GM18873 (cell line): ENCODE measurements at regions not wholly inside any gene's neighbourhood (a gene's known extent, or its start where the extent isn't known, plus 50 kb on each side); places are given as distances from the start of the nearest gene placed in this dataset.
"Not testable (repeated sequence)": the region's sequence is repeated elsewhere in the genome, so short reads cannot be mapped to it uniquely, and the experiment has no call there.

Experiments
- ATAC-seq: cut with Tn5 transposase; IDR thresholded peaks from one replicate; pipeline ENCODE4 v1.9.1; 2021; ENCODE audit warnings: mild to moderate bottlenecking, moderate library complexity, moderate number of reproducible peaks; ENCODE audit not compliant: unreplicated experiment, low FRiP score

DNA sequence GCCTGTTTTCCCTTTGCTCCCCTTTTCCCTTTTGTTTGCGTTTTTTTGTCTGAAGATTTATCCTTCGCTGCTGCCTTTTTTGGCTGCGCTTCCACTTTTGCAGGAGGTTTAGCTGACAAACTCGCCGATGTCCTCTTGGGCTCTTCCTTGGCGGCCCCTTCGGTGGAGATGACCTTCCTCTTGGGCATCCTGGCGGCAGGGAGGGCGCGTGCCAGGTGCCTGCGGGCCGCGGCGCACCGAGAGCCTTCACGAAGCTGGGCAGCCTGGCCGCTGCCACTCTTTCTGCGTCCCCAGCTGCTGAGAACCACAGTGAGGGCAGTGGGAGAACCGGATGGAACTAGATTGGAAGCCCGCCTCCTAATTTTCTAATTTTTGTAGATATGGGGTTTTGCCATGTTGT lies 197.1 kb upstream of the C2CD4B start:
- no peak for ATAC-seq

DNA sequence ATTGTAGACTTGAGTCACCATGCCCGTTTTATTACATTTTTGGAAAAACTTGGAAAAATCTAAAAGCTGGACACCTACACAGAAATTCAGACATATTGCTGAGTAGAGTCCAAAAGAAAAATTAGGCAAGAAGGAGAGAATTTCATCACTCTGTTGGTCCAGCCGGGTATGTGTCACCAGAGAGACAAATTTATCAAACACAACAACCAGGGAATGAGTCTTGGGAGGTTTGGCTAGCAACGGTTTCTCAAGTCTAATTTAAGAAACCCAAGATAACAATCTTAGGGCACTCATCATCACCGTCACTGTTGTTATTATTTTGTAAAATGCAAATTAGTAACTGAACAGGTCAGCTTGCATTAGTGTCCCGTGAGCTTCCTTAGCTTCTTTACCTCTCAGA lies 197.5 kb upstream of the C2CD4B start:
- ATAC-seq: no peak

DNA sequence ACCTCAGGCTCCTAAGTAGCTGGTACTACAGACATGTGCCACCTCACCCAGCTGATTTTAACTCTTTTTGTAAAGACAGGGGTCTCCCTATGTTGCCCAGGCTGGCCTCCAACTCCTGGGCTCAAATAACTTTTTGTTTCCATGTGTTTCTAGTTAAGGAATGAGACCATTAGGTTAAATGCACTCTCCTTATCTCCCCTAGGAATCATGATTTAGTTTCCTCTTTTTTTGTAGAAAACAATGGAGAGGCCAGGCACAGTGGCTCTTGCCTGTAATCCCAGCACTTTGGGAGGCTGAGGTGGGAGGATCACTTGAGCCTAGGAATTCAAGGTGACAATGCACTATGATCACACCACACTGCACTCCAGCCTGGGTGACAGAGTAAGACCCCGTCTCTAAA lies 198.8 kb upstream of the C2CD4B start:
- no peak for ATAC-seq

DNA sequence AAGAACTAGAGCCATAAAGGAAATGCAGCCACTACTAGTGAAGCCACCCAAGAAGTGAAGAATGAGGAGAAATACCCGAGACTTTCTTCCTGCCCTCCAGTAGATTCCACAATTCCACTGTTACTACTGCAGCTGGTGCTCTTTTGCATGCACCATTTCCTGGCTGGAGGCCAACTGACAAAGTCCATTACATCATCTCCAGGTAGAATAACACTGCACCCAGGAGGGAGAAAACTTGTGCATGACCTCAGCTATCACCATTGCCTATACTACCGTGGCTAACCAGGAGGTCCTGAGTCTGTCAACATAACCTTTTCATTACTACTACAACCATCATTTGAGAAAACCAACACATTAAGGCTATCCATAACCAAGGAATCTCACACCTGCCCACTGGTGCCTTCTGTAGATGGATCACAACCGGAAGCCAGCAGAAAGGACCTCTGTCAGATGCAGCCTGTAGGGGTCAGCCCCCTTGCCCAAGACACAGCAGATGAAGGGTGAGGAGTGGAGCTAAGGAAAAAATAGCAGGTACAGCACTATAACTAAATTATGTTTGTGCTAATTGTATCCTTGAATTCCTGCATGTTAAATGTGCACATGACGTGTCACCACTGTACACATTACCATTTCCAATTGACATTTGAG lies 200.8 kb upstream of the C2CD4B start:
- ATAC-seq: no peak

DNA sequence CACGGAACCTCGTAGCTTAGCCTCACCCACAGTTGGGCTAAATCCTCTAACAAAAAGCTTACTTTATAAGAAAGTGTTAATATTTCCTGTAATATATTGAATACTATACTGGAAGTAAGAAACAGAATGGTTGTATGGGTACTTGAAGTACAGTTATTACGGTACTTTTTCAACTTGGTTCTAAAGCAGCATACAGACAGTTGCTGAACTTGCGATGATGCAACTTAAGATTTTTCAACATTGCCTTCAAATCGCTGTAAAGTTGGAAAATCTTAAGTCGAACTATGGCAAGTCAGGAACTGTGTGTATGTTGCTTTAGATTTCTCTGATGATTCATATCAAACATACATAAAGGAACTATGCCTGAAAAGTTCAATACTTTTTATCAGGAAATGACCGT lies 204.4 kb upstream of the C2CD4B start:
- ATAC-seq: no peak

DNA sequence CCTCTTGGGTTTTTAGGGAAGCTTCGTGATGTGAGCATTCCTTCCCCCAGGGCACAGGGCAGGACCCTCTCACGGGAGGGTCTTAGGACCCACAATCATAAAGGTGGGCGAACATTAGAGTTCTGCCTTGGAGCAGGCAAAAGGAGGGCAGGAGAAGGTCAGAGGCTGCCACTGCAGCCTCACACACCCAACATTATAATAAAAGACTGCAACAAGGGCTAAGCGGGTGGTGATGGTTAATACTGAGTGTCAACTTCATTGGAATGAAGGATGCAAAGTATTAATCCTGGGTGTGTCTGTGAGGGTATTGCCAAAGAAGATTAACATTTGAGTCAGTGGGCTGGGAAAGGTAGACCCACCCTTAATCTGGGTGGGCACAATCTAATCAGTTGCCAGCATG lies 206.6 kb upstream of the C2CD4B start:
- not testable (repeated sequence) for ATAC-seq

DNA sequence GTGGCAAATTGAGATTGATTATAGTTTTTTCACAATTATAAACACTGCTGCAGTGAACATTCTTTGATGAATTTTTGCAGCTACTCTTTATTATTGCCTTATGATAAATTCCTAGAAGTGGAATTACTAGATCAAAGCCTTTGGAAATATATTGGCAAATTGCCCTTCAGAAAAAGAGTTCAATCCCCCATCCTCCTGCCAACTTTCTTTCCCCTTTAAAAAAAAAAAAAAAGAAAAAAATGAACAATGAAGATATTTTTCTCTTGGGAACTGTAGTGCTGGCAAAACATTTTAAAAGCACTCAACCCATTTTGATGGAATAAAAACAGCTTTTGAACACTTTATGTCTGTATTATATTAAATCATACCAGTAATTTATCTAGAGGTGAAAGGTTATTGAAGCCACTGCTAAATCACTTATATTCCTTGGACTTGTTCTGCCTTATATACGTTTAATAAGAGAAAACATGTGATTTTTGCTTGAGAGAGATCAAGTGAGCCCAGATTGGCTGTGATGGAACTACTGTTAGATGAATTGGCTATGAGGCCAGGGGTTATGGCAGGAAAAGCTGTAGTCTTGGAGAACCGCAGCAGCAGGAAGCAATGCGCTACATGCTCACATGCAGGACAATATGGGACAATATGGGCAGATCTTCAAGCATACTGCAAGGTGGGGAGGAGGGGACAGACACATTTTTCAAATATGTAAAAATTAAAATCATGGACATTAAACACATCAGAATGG lies 212.8 kb upstream of the C2CD4B start:
- no peak for ATAC-seq

DNA sequence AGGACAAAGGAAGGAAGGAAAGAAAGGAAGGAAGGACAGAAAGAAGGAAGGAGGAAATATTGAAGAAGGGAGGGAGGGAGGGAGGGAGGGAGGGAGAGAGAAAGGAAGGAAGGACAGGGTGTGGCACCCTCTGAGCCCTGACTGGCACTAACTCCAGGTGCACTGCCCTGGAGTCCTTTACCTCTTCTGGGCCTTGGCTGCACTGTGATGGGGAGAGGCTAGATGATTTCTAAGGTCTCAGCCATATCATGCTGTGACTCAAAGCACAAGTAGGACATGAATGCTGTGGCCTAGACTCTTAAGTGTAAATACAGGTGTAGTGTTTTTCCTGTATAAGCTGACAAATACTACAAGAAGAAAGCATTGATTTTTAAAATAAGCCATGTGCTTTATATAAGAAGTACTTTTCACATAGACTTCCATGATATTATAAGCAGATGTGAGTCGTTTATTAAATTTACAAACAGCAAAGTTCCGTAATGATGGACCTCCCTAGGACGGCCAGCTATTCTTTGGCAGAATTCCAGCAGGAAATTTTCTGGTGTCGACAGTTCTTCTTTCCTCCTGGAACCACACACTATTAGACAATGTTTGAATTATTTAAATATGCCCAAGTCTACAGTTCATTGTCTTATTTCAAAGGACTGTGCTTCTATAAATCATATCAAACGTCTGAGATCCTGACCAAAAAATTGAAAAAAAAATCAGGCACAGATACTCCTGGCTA lies 213.8 kb upstream of the C2CD4B start:
- ATAC-seq: no peak

DNA sequence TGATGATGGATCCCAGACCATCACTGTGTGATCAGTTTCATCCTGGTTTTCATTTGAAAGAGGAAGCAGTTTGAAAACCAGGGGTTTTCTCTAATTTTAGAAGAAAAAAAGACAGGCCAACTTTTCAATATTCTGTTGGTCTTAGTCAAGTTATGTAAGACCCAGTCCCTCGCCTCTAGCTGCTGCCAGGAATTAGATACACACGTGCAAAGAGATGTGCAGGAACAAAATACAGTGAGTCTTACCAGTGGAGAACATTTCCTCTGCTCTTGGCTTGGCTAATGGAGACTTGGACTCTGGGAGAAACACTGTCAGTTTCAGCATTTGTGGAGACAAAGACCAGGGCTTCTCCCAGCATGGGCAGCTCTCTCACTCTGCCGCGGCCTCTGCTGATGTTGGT lies 214.9 kb upstream of the C2CD4B start:
- ATAC-seq: no peak

DNA sequence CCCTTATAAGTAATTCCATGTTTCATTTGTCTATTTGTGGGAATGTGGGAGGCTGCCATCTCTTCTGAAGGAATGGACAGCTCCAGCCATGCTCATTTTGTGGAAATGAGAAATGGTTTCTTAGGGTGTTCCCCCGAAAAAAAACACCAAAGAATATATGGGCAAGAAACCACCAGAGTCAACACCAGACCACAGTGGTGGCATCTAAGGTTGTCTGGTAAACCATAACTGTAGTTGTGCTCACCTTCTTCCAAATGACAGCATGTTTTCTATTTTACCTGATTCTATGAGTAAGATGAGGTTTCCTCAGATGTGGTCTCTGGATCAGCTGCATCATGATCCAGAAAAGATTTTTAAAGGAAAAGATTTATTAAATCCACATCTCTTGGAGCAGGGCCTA lies 217.0 kb upstream of the C2CD4B start:
- ATAC-seq: no peak

DNA sequence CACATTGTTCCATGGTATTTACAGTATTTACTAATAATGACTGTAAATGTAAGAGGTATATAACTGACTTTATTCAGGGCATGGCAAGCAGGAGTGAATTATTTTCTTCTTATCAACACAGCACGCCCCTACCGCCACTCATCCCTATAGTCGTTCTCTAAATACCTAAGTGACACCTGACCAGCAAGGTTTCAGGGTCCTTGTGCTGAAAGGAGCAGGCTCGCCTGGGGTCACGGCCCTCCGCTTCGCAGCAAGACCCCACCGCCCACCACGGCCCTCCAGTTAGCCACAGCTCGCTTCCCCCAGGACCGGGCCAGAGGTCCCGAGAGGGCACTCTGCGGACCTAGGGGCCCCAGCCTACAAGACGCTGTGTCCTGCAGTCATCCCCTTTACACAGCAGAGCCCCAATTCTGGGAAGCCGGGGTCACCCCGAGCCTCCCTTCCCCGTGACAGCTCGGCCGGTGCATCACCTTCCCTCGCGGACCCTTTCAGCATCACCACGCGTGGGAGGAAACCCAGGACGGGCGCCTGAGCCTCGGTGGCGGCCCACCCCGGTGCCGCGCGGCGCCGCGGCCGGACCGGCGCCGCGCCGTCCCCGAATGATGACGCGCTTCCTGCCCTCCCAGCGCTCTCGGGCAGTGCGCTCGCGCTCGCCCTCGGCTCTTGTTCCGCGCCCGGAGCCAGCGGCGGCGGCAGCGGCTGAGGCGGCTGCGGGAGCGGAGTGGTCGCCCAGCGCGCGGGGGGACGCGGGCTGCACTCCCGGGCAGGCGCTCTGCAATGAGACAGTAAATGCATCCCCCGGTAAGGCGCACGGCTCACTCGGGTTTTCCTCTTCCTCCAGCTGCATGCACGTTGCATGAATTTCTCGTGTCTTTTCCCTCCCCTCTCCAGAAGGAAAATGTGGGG lies 225.1 kb upstream of the C2CD4B start, which contains the start of gene TLN2:
TSS of gene TLN2 (plus strand) at position 666 of the 906 bp plus-strand sequence.
- ATAC-seq: no peak

DNA sequence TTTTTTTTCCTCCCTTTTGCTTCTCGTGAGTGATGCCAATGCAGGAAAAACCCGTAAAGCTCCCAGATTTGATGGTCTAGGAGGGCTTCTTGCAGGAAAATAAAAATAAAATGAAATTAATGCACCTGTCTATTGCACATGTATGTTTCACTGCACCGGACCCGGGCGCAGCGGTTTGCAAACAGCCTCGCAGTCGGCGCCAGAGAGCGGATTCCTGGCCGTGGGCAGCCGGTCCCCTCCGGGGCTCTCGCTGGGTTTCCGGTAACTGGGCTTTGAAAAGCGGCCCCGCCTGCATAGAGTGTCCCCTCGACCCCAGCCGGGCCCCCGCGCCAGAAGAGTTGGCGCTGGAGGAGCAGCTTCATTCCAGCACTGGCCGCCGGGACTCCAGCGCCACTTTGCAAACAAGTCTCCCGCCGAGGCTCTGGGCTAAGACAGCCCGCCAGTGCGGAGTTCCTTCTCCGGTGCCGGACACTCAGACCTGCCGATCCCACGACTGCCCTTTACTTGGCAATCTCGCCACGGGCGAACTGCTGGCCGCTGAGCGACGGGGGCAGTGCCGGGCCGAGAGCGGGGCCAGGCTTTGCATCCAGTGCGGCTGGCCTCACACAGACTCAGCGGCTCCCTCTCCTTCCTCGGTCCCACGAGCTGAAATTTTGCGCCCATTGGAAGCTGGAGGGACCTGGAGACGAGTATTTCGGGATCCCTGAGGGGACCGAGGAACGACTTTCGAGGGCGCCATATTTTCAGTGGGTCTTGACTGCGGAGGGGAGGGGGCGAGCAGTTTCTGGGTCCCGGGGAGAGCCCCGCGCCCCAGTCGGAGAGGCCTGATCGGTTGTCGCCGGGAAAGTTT lies 225.9 kb upstream of the C2CD4B start:
- no peak for ATAC-seq

DNA sequence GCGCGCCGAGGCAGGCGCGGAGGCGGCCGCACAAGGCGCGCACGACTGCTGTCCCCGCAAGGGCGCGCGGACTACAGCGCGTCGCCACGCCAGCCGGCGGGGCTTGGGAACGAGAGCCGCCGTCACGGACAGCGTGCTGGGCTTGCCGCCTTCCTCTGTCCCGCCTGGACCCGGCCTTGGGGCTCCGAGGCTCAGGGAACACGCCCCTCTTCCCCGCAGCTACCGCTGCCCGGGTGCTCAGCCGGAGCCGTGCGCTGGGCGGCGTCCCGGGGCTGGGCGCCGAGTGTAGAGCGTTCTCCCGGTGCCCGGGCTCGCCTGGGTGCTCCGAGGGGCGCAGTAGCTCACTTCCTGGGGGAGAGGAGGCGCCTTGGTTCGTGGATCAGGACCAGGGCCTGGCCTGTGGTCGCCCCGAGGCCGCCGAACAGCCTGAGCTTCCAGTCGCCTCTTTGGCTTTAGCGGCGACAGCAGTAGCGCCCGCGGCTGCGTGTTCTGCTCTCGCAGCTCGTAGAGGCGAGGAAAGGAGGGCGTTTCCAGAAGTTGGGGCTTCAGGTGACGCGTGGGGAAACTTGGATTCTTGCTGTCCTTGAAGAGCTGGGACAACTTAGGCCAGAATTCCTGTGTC lies 226.7 kb upstream of the C2CD4B start:
- no peak for ATAC-seq

DNA sequence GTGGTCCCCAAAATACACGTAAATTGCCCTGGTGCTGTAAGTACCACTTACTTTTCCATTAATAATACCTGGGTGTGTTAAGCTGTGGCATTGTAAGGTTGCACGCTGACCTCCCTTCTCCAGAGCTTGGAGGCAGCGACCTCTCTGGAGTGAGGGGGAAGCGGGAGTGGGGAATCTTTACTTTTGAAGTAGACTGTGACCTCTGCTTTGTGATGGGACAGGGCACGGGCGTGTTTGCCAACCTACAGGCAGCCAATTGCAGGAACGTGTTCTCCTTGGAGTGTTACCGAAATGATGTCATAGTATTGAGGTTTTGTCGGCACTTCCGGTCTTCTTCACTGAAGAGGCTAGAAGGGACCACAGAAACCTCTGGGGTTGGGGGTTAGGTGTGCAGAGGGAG lies 227.3 kb upstream of the C2CD4B start:
- no peak for ATAC-seq

DNA sequence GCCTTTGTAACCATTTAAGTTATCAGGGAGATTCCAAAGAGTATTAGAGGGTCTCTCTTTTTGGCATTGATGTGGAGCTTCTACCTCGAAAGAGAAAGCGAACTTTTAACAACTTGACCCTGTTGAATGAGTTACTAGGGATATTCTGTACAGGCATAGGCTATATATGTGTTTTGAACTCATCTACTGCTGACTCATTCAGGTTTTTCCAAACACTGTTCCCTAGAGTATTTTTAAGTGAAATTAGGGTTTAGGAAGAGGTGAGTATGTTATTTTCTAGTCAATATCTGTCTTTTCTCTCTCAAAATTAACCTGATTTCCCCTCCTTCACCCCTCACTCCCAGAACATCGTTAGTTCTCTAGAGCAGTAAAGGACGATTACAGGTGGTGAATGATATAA lies 228.1 kb upstream of the C2CD4B start:
- ATAC-seq: no peak

DNA sequence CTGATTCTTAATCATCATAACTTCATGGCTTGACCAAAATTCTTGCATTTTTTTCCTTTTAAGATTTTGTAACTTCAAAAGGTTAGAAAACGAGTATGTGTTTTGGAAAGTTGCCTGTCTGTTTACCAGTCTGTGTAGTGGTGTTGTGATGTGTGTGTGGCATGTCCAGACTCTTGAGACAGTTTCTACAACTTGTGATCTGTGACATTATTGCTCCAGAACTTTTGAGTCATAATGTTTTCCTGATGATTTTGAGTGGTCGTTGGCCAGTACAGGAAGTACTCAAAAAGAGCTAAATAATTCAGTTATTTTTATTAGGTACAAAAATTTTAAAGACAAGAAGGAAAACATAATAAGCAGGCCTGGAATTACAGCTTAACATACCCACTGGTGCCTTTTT lies 229.0 kb upstream of the C2CD4B start:
- ATAC-seq: no peak

DNA sequence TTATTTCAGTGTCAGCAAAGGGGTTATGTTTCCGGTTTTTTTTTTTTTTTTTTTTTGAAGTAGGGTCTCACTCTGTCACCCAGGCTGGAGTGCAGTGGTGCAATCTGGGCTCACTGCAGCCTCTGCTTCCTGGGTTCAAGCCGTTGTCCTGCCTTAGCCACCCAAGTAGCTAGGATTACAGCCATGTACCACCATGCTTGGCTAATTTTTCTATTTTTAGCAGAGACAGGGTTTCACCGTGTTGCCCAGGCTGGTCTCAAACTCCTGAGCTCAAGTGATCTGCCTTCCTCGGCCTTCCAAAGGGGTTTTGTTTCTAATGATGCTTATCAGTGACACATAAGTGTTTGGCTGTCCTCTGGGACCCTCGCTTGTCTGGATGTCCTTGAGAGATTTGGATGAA lies 235.7 kb upstream of the C2CD4B start:
- ATAC-seq: no peak

DNA sequence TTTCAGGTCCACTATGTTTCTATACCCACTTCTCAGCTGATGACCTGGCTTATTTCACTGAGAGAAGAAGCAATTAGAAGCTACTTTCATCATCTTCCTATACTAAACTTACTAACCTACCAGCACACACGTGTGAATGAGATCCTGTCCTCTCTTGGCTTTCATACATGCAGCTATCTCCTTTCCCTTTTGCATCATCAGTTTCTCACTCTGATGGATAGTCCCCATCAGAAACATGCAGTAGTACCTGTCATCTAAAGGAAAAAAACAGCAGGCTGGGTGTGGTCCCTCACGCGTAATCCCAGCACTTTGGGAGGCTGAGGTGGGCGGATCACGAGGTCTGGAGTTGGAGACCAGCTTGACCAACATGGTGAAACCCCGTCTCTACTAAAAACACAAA lies 237.6 kb upstream of the C2CD4B start:
- ATAC-seq: no peak

DNA sequence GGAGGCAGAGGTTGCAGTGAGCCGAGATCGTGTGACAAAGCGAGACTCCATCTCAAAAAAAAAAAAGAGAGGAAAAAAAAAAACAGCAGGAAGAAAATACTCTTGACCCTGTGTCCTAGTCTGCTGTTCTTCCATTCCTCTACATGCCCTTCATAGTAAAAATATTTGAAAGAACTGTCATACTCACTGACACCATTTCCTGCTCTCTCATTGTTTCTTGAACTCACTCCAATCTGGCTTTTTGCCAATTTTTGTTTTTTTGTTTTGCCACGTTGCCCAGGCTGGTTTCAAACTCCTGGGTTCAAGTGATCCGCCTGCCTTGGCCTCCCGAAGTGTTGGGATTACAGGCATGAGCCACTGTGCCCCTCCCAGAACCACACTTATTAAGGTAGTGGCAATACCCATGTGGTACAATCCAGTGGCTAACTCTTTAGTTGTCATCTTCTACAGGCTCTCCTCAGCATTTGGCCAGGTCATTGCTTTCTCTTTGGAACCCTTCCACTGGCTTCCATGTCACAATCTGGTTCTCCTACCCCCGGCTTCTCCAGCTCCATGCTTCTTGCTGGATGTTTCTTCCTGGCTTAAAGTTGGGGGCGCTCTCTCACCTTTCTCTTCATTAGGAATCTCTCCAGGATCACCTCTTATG lies 238.2 kb upstream of the C2CD4B start:
- ATAC-seq: no peak
